CD14-positive monocyte (primary cell): ENCODE measurements at regions not wholly inside any gene's neighbourhood (a gene's known extent, or its start where the extent isn't known, plus 50 kb on each side); places are given as distances from the start of the nearest gene placed in this dataset.

Source experiments
- DNase-seq, 3 donors: peaks; one replicate each; pipeline ENCODE4 v3.0.0-alpha.2; 2011 to 2022
- H2AFZ ChIP-seq: 2 replicates; pipeline ENCODE4 v1.6.0; 2012; ENCODE audit warnings: mild to moderate bottlenecking, low read depth, low read length, inconsistent platforms; ENCODE audit not compliant: insufficient read depth, poor library complexity, severe bottlenecking
- H3K27ac ChIP-seq, 2 donors: 1 replicate in 1 of 2; 2 replicates in 1 of 2; pipeline ENCODE4 v1.5.1; 2012 to 2013; ENCODE audit warnings: low read length in 2 of 2, control low read depth in 1 of 2, inconsistent platforms in 1 of 2, low read depth in 1 of 2, mild to moderate bottlenecking in 1 of 2
- H3K27me3 ChIP-seq, 2 donors: one replicate each; pipeline versions ENCODE4 v1.6.0 to v1.6.1; 2011 to 2013; ENCODE audit warnings: low read length in 2 of 2; ENCODE audit not compliant: control insufficient read depth in 2 of 2, insufficient read depth in 2 of 2
- H3K36me3 ChIP-seq, 2 donors: replicated peaks in 1 of 2; 1 replicate in 1 of 2; 2 replicates in 1 of 2; pipeline versions ENCODE4 v1.5.1 to v1.6.1; 2012 to 2013; ENCODE audit warnings: low read length in 2 of 2, control low read depth in 1 of 2, inconsistent platforms in 1 of 2, mild to moderate bottlenecking in 1 of 2; ENCODE audit not compliant: insufficient read depth in 2 of 2, control insufficient read depth in 1 of 2
- H3K4me1 ChIP-seq, 2 donors: 1 replicate in 1 of 2; 2 replicates in 1 of 2; pipeline versions ENCODE4 v1.5.1 to v1.6.1; 2012 to 2013; ENCODE audit warnings: low read length in 2 of 2, control low read depth in 1 of 2, inconsistent platforms in 1 of 2, mild to moderate bottlenecking in 1 of 2, moderate library complexity in 1 of 2; ENCODE audit not compliant: insufficient read depth in 2 of 2, control insufficient read depth in 1 of 2
- H3K4me2 ChIP-seq: replicated peaks from 2 replicates; pipeline ENCODE3; 2012; ENCODE audit warnings: low read length, moderate library complexity, mild to moderate bottlenecking; ENCODE audit not compliant: poor library complexity, severe bottlenecking; ENCODE audit errors: extremely low read depth
- H3K4me3 ChIP-seq, 3 experiments: fragments of 200-600 bp in 1 of 3; sonication (generic) in 1 of 3; replicated peaks in 1 of 3; 1 replicate in 2 of 3; 2 replicates in 1 of 3; pipeline ENCODE4 v1.5.1; 2011 to 2013; ENCODE audit warnings: low read length in 3 of 3, mild to moderate bottlenecking in 3 of 3, control low read depth in 2 of 3, low read depth in 2 of 3, inconsistent platforms in 1 of 3, moderate library complexity in 1 of 3
- H3K79me2 ChIP-seq: 2 replicates; pipeline ENCODE4 v1.6.0; 2012; ENCODE audit warnings: mild to moderate bottlenecking, control low read depth, inconsistent platforms, low read length, moderate library complexity; ENCODE audit not compliant: insufficient read depth
- H3K9ac ChIP-seq: 2 replicates; pipeline ENCODE4 v1.6.0; 2017; ENCODE audit warnings: low read length, mild to moderate bottlenecking; ENCODE audit not compliant: insufficient read depth, poor library complexity, severe bottlenecking
- H3K9me3 ChIP-seq, 2 donors: replicated peaks in 1 of 2; 1 replicate in 1 of 2; 2 replicates in 1 of 2; pipeline versions ENCODE4 v1.5.1 to v1.6.1; 2012 to 2013; ENCODE audit warnings: low read length in 2 of 2, control low read depth in 1 of 2; ENCODE audit not compliant: control insufficient read depth in 1 of 2, insufficient read depth in 1 of 2
- H4K20me1 ChIP-seq: 2 replicates; pipeline ENCODE4 v1.6.0; 2012; ENCODE audit warnings: mild to moderate bottlenecking, low read length, control low read depth, moderate library complexity; ENCODE audit not compliant: insufficient read depth
- H3K27ac Mint-ChIP-seq, 7 donors: one replicate each; pipeline ENCODE4 v1.8.0; 2020; ENCODE audit warnings: mild to moderate bottlenecking in 7 of 7, mixed read lengths in 7 of 7, moderate library complexity in 6 of 7, inconsistent platforms in 2 of 7
- H3K27me3 Mint-ChIP-seq, 3 donors: one replicate each; pipeline ENCODE4 v1.8.0; 2021 to 2022; ENCODE audit warnings: low read depth in 3 of 3, mild to moderate bottlenecking in 3 of 3, mixed read lengths in 3 of 3, moderate library complexity in 3 of 3, inconsistent platforms in 1 of 3
- H3K36me3 Mint-ChIP-seq, 2 donors: one replicate each; pipeline ENCODE4 v1.8.0; 2020; ENCODE audit warnings: mixed read lengths in 2 of 2, inconsistent platforms in 1 of 2, mild to moderate bottlenecking in 1 of 2
- H3K4me1 Mint-ChIP-seq: one replicate; pipeline ENCODE4 v1.8.0; 2020; ENCODE audit warnings: mild to moderate bottlenecking, mixed read lengths
- H3K4me3 Mint-ChIP-seq, 2 donors: one replicate each; pipeline ENCODE4 v1.8.0; 2020; ENCODE audit warnings: mild to moderate bottlenecking in 2 of 2, mixed read lengths in 2 of 2, moderate library complexity in 1 of 2
- H3K9me3 Mint-ChIP-seq, 7 donors: one replicate each; pipeline ENCODE4 v1.8.0; 2020 to 2022; ENCODE audit warnings: mixed read lengths in 7 of 7, mild to moderate bottlenecking in 6 of 7, moderate library complexity in 6 of 7, inconsistent platforms in 2 of 7
- CTCF ChIP-seq: fragments of 200-600 bp; IDR thresholded peaks from one replicate; pipeline ENCODE4 v1.8.0; 2022; ENCODE audit warnings: antibody characterized with exemption, mild to moderate bottlenecking
- WGBS: methylation state at CpG from one replicate; pipeline ENCODE4 v1.1.5; 2013; ENCODE audit warnings: missing lambda C conversion rate; ENCODE audit not compliant: insufficient coverage; 5-methylcytosine and 5-hydroxymethylcytosine counted together
- intact Hi-C, 2 donors: fragments of 100-400 bp; cut with micrococcal nuclease; formaldehyde crosslinking; loops; one replicate each; pipeline versions ENCODE4 v1.15.0 to v1.15.1; 2023

- no peak overlapping the region for H3K4me3 ChIP-seq
- no peaks in the 10 kb centered on the region for H3K36me3 ChIP-seq
- no peaks in the 10 kb centered on the region for H4K20me1 ChIP-seq
- TF ChIP-seq CTCF: no peak
- no peaks in the 10 kb centered on the region for H3K9me3 ChIP-seq
- no peaks in the 10 kb centered on the region for H3K4me1 ChIP-seq
- Mint-ChIP-seq H3K4me3 (no peak overlapping the region), H3K27ac (no peak overlapping the region), H3K27me3 (no peaks in the 10 kb centered on the region), H3K9me3 (peaks cover 0 to 6% (median 0%) of the 10 kb centered on the region in 7 donors), H3K36me3 (no peaks in the 10 kb centered on the region), H3K4me1 (no peaks in the 10 kb centered on the region)
- H2AFZ ChIP-seq: no peak overlapping the region
- no peak overlapping the region for H3K27ac ChIP-seq
- H3K4me2 ChIP-seq: no peak overlapping the region
- no peak overlapping the region for H3K9ac ChIP-seq
- no peaks in the 10 kb centered on the region for H3K79me2 ChIP-seq
- H3K27me3 ChIP-seq: no peaks in the 10 kb centered on the region
- no peak for DNase-seq
- intact Hi-C loops: no loop called here
These were observed 784.5 kb upstream of the ZWINT start for GRCh38 chr10:57145548-57145947.

- Histone ChIP-seq H3K9ac (no peak overlapping the region), H2AFZ (no peak overlapping the region), H4K20me1 (no peaks in the 10 kb centered on the region), H3K4me2 (no peak overlapping the region), H3K4me1 (no peaks in the 10 kb centered on the region), H3K27me3 (no peaks in the 10 kb centered on the region), H3K36me3 (no peaks in the 10 kb centered on the region), H3K27ac (no peak overlapping the region), H3K9me3 (peaks cover 0 to 7% of the 10 kb centered on the region in 2 donors), H3K4me3 (no peak overlapping the region), H3K79me2 (no peaks in the 10 kb centered on the region)
- intact Hi-C loops: no loop called here
- Mint-ChIP-seq H3K36me3 (no peaks in the 10 kb centered on the region), H3K4me3 (no peak overlapping the region), H3K27ac (no peak overlapping the region), H3K4me1 (no peaks in the 10 kb centered on the region), H3K9me3 (peaks cover 0 to 9% (median 6%) of the 10 kb centered on the region in 7 donors), H3K27me3 (no peaks in the 10 kb centered on the region)
- no CpG with 5 or more reads among the region's 7 CpGs for WGBS
- DNase-seq: no peak
- no peak for TF ChIP-seq CTCF
These were observed 782.0 kb upstream of the ZWINT start for GRCh38 chr10:57142925-57143576.
